Stimulated activated CD8-positive, alpha-beta memory T cell treated with anti-CD3 and anti-CD28 coated beads, Interleukin-7, amount 100 ng/mL, for 48 hours (primary cell): ENCODE measurements at regions not wholly inside any gene's neighbourhood (a gene's known extent, or its start where the extent isn't known, plus 50 kb on each side); places are given as distances from the start of the nearest gene placed in this dataset.

Source experiments
- DNase-seq, 2 donors: peaks; one replicate each; pipeline ENCODE4 v3.0.0-alpha.2; 2020; ENCODE audit warnings: low read depth in 1 of 2; ENCODE audit errors: extremely low read depth in 1 of 2

DNA sequence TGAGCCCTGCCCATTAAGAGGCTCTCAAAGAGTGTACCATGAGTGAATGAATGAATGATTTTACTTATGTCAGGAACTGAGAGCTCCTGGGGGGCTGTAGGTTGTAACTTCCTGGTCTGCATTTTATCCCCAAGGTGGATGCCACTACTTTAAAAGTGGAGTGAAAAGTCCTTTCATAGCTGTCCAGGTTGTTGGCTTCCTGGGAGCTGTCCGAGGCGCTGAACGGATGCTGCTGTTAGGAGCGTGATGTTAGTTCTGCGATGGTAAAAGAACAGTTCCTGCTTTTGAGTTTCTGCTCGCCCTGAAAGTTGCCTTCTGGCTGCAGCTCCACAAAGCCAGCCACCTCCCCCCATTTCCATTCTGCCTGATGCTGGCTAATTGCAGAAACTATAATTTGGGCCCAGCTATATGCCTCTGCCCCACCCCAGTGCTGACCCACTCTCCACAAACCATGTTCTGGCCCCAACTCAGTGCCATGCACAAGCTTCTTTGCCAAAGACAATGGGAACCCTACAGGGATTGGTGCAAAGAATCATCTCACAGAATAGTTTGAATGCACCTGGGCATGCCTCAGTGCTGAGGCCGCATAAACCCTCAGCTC, 330.9 kb upstream of the CDH4 start:
- DNase-seq = no peak

DNA sequence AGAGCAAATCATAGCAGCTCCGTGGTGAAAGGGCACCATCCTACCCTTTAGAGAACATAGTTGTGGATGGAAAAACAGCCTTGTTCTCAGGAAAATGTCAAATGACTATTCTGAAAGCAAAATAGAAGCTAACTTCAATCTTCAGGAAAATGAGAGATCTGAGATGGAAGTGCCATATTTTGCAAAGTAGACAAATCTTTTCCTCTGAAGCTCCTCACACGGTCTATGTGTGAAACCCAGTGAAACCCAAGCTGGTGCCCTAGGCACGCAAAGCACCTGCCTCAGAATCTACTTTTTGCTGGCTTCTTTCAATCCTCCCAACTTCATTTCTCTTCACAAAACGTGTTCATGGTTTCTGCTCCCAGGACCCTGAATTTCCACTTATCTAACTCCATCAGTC, 325.2 kb upstream of the CDH4 start:
- DNase-seq = no peak

GRCh38 chr20:60928341-60928740, 323.7 kb upstream of the CDH4 start:
- no peak for DNase-seq

GRCh38 chr20:60930023-60930790, 321.9 kb upstream of the CDH4 start:
- no peak for DNase-seq

DNA sequence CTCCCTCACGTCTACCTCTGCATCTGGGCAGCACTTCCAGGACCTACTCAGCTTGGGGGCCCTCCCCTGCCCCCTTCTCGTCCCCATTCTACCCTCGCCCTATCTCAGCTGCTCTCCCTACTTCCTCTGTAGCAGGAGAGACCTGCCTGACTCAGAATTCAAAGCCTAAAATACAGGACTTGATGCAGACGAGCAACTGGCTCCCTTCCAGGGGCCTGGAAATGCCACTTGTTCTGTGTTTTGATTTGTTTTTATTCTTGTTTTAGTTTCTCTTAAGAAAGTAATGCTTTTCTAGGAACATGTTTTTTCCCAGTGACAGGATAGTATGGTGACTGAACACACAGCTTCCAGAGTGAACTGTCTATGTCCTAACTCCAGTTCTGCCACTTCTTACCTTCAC, 320.4 kb upstream of the CDH4 start:
- no peak for DNase-seq

GRCh38 chr20:60934724-60935123, 317.3 kb upstream of the CDH4 start:
- no peak for DNase-seq

- DNase-seq = no peak
Observed at GRCh38 chr20:60935971-60936370, 316.1 kb upstream of the CDH4 start.

DNA sequence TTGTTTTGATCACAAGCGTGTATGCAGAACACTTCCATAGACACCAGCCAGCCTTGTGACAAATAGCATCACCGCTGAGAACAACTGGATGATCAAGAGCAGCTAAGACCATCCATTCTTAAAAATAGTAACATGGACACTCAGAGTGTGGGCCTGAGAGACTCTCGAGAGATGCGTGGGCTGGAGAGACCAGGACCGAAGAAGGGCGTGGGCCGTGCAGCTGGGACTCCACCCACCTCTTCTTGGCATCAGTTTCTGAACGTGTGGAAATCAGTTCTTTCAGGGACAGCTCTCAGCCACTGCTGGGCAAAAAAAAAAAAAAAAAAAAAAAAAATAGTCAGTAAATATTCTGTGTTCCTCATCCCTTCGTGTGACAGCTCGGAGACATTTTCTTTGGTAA, 314.5 kb upstream of the CDH4 start:
- DNase-seq = no peak

- no peak for DNase-seq
Observed at GRCh38 chr20:60941379-60941778, 310.7 kb upstream of the CDH4 start.

DNA sequence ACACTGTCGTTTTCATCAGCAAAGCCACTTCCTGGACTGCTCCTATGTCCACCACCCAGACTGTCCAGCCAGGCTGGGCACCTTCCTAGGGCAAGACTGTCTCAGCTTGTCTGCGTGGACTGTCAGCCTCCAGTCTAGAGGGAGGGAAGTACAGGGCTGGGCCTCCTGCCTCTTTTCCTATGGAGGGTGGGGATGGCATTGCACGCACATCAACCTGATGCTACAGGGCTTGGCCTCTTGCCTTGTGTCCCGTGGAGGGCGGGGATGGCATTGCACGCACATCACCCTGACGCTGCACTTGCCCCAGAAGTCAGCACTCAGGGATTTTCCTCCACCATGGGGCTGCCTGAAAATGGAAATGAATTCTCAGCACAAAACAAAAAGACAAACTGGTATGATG, 304.2 kb upstream of the CDH4 start:
- DNase-seq = no peak

- no peak for DNase-seq
Observed at GRCh38 chr20:60948224-60948623, 303.8 kb upstream of the CDH4 start.

DNA sequence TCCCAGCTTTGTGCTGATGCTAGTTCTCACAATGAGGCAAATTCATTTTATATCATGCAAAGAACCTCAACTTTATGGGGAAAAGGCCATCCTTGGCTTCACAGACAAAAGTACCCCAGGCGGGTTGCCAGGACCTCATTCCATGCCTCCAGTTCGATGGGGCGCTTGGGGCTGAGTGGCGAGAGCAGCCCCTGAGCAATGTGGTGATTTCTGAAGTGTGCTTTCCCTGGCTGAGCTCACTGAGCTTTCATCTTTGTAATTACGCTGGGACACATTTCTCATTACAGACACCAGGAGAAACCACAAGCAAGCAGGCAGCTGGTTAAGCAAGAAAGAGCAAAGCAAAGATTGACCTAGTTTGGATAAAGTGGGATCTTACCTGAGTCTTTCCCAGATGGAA, 301.5 kb upstream of the CDH4 start:
- DNase-seq = no peak

DNA sequence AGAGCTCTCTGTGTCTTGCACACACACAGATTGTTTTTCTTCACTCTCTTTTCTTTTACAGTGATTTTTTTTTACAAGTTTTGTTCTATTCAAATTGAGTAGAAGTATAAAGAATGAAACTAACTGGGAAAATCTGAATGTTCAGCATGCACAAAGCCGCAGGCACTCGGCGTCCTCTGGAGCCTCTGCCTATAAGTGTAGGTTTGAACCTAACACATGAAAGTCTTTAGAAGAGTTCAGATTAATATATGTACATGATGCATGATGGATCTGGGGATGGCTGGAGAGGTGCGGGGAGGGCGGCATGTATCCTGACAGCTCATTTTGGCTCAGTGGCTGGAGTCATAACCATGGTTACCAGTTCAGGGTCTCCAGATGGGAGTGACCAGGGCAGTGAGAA, 301.1 kb upstream of the CDH4 start:
- DNase-seq = no peak

DNA sequence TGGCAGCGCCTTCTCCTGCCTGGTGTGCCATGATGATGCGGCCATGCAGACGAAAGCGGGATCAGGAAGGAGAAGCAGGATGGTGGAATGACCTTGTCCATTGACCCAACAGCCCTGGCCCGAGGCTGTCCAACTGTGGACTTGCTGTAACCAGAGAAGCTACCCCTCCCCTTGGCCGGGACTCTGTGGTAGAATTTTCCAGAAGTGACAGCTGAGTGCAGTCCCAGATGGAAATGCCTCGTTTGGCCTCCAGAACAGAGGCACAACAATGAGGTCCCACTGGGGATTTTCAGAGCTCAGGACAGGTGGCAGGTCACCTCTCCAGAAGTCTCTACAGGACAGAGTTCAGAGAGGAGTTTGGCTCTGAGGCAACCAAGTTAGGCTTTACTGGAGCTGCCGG, 299.2 kb upstream of the CDH4 start:
- no peak for DNase-seq

- DNase-seq = no peak
Observed at GRCh38 chr20:60953321-60953720, 298.7 kb upstream of the CDH4 start.

GRCh38 chr20:60955706-60956105, 296.4 kb upstream of the CDH4 start:
- DNase-seq = no peak

GRCh38 chr20:60956194-60956593, 295.9 kb upstream of the CDH4 start:
- DNase-seq = no peak

- DNase-seq = no peak
Observed at GRCh38 chr20:60957621-60958020, 294.4 kb upstream of the CDH4 start.

- DNase-seq = no peak
Observed at GRCh38 chr20:60959971-60960370, 292.1 kb upstream of the CDH4 start.

DNA sequence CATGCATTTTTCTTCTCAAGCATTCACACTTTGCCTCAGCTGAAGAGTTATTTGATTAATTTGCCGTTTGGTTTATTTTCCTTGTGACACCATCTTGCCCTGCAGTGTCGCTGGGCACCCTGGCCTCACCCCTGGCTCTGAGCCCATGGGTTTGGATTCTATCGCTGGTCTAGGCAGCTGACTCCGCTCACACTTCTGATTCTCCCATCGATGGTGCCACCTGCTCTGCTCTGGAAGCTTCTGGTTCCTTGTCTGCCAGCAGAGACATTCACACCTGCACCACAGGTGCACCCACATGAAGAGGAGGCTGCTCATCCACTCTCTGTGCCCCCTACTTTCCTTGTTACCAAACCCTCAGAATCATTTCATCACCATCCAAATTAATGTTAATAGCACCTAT, 291.6 kb upstream of the CDH4 start:
- no peak for DNase-seq

DNA sequence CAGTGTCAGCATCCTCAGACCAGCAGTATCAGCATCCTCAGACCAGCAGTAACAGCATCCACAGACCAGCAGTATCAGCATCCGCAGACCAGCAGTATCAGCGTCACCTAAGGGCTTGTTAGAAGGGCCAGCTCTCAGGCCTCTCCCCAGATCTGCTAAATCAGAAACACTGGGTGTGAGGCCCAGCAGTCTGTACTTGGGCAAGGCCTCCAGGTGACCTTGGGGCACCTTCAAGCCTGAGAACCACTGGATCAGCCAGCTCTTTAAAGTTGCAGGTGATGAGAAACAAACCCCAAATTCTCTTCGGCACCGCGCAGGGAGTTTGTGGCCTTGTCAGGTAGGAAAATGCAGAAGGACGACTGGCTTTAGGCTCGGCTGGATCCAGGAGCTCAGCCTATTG, 290.5 kb upstream of the CDH4 start:
- DNase-seq = no peak

DNA sequence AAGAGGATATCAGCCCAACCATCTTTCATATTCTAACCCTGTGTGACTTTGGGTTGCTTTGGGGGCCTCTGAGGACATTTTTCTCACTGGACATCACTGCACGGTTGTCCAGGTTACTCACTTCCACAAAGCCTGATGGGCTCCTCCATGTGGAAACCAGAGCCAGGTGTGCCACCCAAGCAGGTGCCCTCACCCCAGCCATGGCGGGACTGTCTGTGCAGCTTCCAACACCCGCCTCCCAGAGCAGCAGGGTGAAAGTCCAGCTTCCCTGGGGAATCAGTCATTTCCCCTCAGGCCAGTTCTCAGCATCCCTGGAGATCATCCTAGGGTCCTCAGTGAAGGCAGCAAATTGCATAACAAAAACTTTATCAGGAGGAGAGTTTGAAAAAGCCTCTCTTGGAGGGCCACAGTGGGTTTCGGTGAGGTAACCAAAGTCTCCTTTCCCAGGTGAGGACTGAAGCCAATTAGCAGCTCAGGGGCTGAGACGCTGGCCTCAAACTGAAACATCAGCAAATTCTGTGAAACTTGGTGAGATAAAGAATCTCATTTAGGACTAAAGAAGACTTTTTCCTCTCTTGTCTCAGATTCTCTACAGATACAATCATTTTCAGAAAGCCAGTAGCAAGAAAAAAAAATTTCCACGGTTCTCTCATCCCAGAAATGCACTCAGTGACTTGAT, 289.6 kb upstream of the CDH4 start:
- no peak for DNase-seq
